GM04504 (cell line): ENCODE measurements at regions not wholly inside any gene's neighbourhood (a gene's known extent, or its start where the extent isn't known, plus 50 kb on each side); places are given as distances from the start of the nearest gene placed in this dataset.

Experiments used
- DNase-seq: peaks from one replicate; pipeline ENCODE4 v3.0.0-alpha.2; 2012; ENCODE audit warnings: low read depth

GRCh38 chr9:115169003-115169402 lies 51.0 kb upstream of the TNC start:
- DNase-seq = no peak

- DNase-seq = no peak
Measured at GRCh38 chr9:115170358-115171073, 52.6 kb upstream of the TNC start.

- no peak for DNase-seq
Measured at GRCh38 chr9:115171921-115172388, 54.0 kb upstream of the TNC start.

GRCh38 chr9:115182264-115182663 lies 64.3 kb upstream of the TNC start:
- no peak for DNase-seq

GRCh38 chr9:115183436-115183835 lies 65.5 kb upstream of the TNC start:
- no peak for DNase-seq

- DNase-seq = no peak
Measured at GRCh38 chr9:115189686-115190085, 71.7 kb upstream of the TNC start.

GRCh38 chr9:115191667-115192066 lies 73.7 kb upstream of the TNC start:
- DNase-seq = no peak

GRCh38 chr9:115192280-115192679 lies 74.3 kb upstream of the TNC start:
- DNase-seq = no peak

GRCh38 chr9:115192835-115193525 lies 75.0 kb upstream of the TNC start:
- DNase-seq = no peak

GRCh38 chr9:115193777-115194176 lies 75.8 kb upstream of the TNC start:
- no peak for DNase-seq

GRCh38 chr9:115194216-115194615 lies 76.3 kb upstream of the TNC start:
- no peak for DNase-seq

GRCh38 chr9:115195912-115196311 lies 78.0 kb upstream of the TNC start:
- DNase-seq = no peak

- DNase-seq = no peak
Measured at GRCh38 chr9:115196919-115197318, 79.0 kb upstream of the TNC start.

GRCh38 chr9:115198001-115198400 lies 80.0 kb upstream of the TNC start:
- DNase-seq = no peak

GRCh38 chr9:115200711-115201505 lies 83.0 kb upstream of the TNC start:
- DNase-seq = peak; percentile 82

GRCh38 chr9:115202181-115202580 lies 84.2 kb upstream of the TNC start:
- no peak for DNase-seq

- peak; percentile 92 for DNase-seq
Measured at GRCh38 chr9:115202960-115203751, 85.2 kb upstream of the TNC start.

- DNase-seq = no peak
Measured at GRCh38 chr9:115204904-115205453, 87.0 kb upstream of the TNC start.

- no peak for DNase-seq
Measured at GRCh38 chr9:115207003-115207836, 89.3 kb upstream of the TNC start.

GRCh38 chr9:115208501-115208900 lies 90.5 kb upstream of the TNC start:
- no peak for DNase-seq
